ENCODE measurements at regions not wholly inside any gene's neighbourhood (a gene's known extent, or its start where the extent isn't known, plus 50 kb on each side); places are given as distances from the start of the nearest gene placed in this dataset.

DNA sequence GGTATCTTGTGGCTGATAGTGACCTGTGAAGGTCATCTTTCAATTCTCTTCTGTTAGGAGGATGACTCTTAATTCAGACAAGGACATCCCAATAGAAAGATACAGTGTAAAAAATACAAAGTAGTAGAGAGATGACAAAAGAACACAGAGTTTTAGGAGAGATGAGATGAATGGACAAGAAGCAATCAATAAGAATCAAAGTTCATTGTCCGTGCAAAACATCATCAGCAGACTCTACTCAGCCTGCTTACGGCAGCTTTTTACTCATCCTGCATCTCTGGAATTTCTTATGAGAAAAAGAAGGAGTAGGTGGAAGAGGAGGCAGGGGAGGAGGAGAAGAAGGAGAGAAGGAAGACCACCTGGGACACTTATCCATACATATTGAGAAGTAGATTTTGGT lies 2131.7 kb downstream of the ARAP2 start:
- TF ChIP-seq, protein P1, sequence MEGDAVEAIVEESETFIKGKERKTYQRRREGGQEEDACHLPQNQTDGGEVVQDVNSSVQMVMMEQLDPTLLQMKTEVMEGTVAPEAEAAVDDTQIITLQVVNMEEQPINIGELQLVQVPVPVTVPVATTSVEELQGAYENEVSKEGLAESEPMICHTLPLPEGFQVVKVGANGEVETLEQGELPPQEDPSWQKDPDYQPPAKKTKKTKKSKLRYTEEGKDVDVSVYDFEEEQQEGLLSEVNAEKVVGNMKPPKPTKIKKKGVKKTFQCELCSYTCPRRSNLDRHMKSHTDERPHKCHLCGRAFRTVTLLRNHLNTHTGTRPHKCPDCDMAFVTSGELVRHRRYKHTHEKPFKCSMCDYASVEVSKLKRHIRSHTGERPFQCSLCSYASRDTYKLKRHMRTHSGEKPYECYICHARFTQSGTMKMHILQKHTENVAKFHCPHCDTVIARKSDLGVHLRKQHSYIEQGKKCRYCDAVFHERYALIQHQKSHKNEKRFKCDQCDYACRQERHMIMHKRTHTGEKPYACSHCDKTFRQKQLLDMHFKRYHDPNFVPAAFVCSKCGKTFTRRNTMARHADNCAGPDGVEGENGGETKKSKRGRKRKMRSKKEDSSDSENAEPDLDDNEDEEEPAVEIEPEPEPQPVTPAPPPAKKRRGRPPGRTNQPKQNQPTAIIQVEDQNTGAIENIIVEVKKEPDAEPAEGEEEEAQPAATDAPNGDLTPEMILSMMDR (IDR thresholded peaks at IDR 0.05), result no peak
- TF ChIP-seq POLR2AphosphoS5 (IDR thresholded peaks at IDR 0.05), result no peak
